HT-29 (cell line): ENCODE measurements at regions not wholly inside any gene's neighbourhood (a gene's known extent, or its start where the extent isn't known, plus 50 kb on each side); places are given as distances from the start of the nearest gene placed in this dataset.

Experiments used
- DNase-seq: peaks from one replicate; pipeline ENCODE4 v3.0.0-alpha.2; 2015; ENCODE audit warnings: low spot score

- no peak for DNase-seq
These were observed 703.0 kb upstream of the LRFN5 start for GRCh38 chr14:40903709-40904108.

- DNase-seq: no peak
These were observed 707.2 kb upstream of the LRFN5 start for GRCh38 chr14:40899435-40899834.

- no peak for DNase-seq
These were observed 711.8 kb upstream of the LRFN5 start for GRCh38 chr14:40894846-40895245.

DNA sequence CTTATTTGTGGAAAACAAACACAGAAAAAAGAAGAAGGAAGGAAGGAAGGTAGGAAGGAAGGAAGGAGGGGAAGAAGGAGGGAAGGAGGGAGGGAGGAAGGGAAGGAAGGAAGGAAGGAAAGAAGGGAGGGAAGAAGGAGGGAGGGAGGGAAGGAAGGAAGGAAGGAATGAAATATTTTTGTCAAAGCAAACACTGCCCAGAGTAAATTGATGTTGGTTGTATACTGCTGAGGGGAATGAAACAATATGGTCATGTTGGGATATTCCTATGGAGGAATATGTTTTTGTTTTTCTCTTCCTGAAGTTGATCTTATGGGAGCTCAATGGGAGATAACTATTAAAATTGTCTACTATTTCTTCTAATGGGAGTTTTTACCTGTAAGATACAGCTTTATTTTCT, 717.5 kb upstream of the LRFN5 start:
- no peak for DNase-seq

DNA sequence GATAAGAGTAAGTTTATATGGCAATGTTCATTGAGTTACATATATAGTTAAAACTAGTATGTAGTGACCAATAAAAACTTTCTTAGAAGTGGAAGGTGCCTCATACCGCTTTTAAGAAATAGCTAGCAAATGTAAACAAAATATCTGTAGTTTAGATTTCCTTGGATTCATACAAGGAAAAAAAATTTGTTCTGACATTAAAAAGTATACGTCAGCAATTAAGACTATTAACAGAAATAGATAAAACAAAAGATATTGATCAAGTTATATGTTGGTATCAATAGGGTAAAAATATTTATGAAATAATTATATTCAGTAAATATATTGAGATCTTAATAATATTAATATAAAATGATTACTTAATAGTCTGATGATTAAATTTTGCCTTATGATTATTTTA, 718.8 kb upstream of the LRFN5 start:
- DNase-seq: no peak

- peak; percentile 1 for DNase-seq
These were observed 736.4 kb upstream of the LRFN5 start for GRCh38 chr14:40870252-40870651.

- no peak for DNase-seq
These were observed 747.6 kb upstream of the LRFN5 start for GRCh38 chr14:40859055-40859454.

DNA sequence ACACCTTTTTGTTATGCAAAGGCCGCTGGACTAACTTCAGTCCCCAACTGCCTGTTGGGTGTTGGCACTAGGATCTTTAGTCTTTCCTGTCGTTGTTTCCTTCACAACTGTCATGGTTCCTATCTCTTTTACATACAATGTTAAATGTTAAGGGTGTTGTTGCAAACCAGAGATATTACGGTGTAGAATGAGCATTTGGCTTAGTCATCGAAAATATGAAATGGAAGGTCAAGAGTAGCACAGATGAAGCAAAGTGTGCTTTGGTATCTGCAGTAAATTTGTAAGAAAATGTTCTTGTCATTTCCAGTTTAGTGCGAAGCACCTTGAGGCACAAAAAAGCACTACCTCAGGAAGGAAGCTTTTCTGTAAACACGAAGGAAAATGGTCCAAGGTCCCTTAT, 751.3 kb upstream of the LRFN5 start:
- DNase-seq: no peak

- no peak for DNase-seq
These were observed 756.5 kb upstream of the LRFN5 start for GRCh38 chr14:40850191-40850590.

- peak; percentile 1 for DNase-seq
These were observed 759.2 kb upstream of the LRFN5 start for GRCh38 chr14:40847480-40847879.

GRCh38 chr14:40842816-40843215, 763.9 kb upstream of the LRFN5 start:
- DNase-seq: no peak

DNA sequence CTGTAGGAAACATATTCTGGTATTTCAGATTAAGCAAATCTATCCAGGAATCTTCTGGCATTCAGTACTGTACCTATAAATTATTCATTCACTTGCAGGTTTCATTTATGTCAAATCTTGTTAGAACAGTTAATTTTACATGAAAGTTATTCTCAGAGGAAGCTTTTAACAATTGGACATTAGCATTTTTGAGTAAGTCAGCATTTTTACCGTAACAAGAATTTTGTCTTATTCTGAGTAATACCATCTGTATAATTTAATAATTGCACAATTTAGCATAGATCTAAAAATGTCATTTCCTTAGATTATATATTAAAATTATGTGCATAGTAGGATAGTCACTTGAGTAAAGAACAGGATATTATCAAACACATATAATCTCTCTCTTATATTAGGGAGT, 764.8 kb upstream of the LRFN5 start:
- DNase-seq: no peak

GRCh38 chr14:40838601-40839000, 768.1 kb upstream of the LRFN5 start:
- no peak for DNase-seq

DNA sequence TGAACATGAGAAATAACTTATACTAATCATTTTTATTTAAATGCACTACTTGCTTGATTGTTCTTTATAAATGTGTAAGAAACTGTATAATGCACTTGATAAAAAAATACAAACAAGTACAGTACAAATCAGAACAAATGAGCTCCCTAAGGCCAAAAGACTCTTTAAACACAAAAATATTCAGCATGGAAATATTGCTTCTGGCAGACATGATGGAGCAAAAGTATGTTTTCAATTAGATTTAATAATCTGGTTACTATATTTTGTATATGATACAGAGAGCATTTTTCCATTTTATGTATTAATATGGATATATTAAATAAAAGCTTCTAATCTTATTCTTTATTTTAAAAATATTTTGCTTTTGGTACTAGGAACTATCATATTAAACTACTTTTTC, 800.2 kb upstream of the LRFN5 start:
- no peak for DNase-seq

- no peak for DNase-seq
These were observed 810.5 kb upstream of the LRFN5 start for GRCh38 chr14:40796168-40796567.

DNA sequence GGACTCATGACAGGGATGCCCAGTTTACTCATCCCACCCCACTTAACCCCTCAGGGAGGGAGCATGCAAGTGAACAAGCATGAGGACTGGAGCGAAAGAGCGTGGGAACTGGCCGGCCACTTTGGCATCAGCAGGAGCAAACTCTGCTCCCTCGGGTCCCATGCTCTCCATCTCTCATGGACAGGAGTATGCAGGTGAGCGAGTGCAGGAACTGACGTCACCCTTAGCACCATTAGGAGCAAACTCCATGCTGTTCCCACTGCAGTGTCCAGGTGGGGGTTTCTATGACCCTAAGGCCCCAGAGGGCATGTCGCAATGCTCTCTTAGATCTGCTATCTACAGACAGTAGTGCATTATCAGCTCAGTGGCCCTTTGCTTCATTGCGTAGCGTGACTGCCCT, 821.8 kb upstream of the LRFN5 start:
- no peak for DNase-seq

DNA sequence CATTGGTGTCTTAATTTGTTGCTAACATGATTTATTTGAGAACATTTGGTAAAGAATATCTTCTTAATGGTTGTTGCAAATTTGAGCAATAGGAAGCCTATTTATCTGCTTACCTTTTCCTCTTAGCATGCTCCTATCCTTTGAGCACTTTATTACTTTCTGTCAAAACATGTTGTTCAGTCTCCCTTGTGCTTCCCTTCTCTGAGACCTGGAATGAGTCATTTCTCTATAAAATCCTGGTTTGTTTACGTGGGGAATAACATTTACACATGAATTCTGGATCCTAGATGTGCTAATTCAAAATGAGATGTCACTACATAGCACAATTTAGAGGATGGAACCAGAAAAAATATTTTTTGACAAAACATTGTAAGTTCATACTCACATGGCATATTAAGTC, 844.0 kb upstream of the LRFN5 start:
- DNase-seq: no peak

GRCh38 chr14:40762177-40762576, 844.5 kb upstream of the LRFN5 start:
- no peak for DNase-seq

- no peak for DNase-seq
These were observed 846.0 kb upstream of the LRFN5 start for GRCh38 chr14:40760704-40761103.

DNA sequence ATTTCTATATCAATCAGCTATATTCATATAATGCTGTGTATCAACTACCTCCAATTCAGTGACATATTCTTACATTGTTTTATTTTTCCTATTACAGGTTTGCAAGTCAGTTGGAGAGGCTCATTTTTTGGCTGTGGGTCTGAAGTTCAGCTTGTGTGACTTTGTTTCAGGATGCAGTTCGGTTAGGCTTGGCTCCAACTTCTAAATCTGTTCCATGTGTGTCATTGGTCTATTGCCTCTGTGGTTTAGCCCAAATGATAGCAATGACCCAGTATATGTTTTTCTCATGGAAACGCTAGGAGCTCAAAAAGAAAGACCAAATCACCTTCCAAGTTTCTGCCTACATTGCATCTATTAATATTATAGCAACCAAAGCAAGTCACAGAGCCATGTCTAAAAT, 848.6 kb upstream of the LRFN5 start:
- DNase-seq: no peak

- no peak for DNase-seq
These were observed 849.2 kb upstream of the LRFN5 start for GRCh38 chr14:40757376-40757950.

DNA sequence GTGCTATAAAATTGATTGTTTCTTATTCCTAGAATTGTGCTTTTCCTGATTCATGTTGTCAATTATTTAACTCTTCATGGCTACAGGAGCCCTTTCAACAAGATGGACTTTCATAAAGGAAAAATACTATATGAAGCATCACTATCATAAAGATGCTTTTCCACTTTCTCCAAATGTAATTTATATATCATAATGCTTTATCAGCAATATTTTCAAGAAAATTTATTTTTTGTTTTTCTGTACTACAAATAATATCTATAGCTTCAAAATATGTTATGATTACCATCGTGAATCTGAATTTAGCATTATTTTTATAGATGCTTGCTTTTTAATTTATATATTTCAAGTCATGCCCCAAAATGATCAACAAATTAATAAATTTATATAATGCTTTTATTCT, 873.5 kb upstream of the LRFN5 start:
- no peak for DNase-seq

DNA sequence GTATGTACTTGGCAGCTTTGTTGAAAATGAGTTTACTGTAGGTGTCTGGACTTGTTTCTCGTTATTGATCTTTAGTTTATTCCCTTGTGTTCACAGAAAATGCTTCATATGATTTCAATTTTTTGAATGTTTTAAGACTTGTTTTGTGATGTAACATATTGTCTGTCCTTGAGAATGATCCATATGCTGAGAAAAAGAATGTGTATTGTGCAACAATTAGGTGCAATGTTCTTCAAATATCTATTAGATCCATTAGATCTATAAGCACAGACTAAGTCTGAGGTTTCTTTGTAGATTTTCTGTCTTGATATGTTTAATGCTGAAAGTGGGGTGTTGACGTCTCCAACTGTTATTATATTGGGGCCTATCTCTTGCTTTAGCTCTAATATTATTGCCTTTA, 879.6 kb upstream of the LRFN5 start:
- DNase-seq: no peak

DNA sequence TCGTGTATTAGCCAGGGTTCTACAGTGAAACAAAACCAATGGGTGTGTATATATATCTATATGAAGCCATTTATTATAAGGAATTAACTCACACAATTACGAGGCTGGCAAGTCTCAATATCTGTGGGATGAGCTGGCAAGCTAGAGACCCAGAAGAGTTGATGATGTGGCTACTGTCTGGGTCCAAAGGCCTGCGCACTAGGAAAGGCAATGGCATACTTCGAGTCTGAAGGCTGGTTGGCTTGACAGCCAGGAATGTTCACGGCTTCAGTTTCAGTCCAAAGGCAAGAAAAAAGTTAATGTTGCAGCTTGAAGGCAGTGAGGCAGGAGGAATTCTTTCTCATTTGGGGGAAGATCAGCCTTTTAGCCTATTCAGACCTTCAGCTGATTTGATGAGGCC, 893.3 kb upstream of the LRFN5 start:
- DNase-seq: no peak

- DNase-seq: no peak
These were observed 909.4 kb upstream of the LRFN5 start for GRCh38 chr14:40697231-40697630.
